H9 (cell line): ENCODE measurements at regions not wholly inside any gene's neighbourhood (a gene's known extent, or its start where the extent isn't known, plus 50 kb on each side); places are given as distances from the start of the nearest gene placed in this dataset.

Experiments
- DNase-seq: peaks from one replicate; pipeline ENCODE4 v3.0.0-alpha.2; 2017
- H2AFZ ChIP-seq: one replicate; pipeline ENCODE4 v1.6.1; 2013; ENCODE audit warnings: mild to moderate bottlenecking, low read length, control low read depth, moderate library complexity
- H2AK5ac ChIP-seq: 2 replicates; pipeline ENCODE4 v1.6.1; 2013; ENCODE audit warnings: low read length, control low read depth, mixed read lengths; ENCODE audit not compliant: insufficient read length
- H2BK120ac ChIP-seq: one replicate; pipeline ENCODE4 v1.6.1; 2013; ENCODE audit warnings: low read depth, mild to moderate bottlenecking, low read length, control low read depth, inconsistent platforms; ENCODE audit not compliant: poor library complexity, severe bottlenecking
- H2BK12ac ChIP-seq: 2 replicates; pipeline ENCODE4 v1.6.1; 2013; ENCODE audit warnings: low read length, control low read depth, mixed read lengths, low read depth; ENCODE audit not compliant: insufficient read length
- H2BK15ac ChIP-seq: 2 replicates; pipeline ENCODE4 v1.6.1; 2013; ENCODE audit warnings: low read depth, low read length, control low read depth
- H2BK20ac ChIP-seq: one replicate; pipeline ENCODE4 v1.6.1; 2013; ENCODE audit warnings: low read depth, mild to moderate bottlenecking, low read length, control low read depth, inconsistent platforms; ENCODE audit not compliant: poor library complexity, severe bottlenecking
- H2BK5ac ChIP-seq: 2 replicates; pipeline ENCODE4 v1.6.1; 2013; ENCODE audit warnings: low read length, control low read depth, mixed read lengths; ENCODE audit not compliant: insufficient read length
- H3K14ac ChIP-seq: 2 replicates; pipeline ENCODE4 v1.6.1; 2013; ENCODE audit warnings: low read length, control low read depth; ENCODE audit not compliant: insufficient read depth
- H3K18ac ChIP-seq: 2 replicates; pipeline ENCODE4 v1.6.1; 2013; ENCODE audit warnings: low read depth, mild to moderate bottlenecking, mixed read lengths, low read length, control low read depth; ENCODE audit not compliant: insufficient read length
- H3K23ac ChIP-seq: 2 replicates; pipeline ENCODE4 v1.6.1; 2013; ENCODE audit warnings: low read length, control low read depth, mixed read lengths, low read depth; ENCODE audit not compliant: insufficient read length
- H3K23me2 ChIP-seq: 2 replicates; pipeline ENCODE4 v1.6.1; 2013; ENCODE audit warnings: low read depth, mild to moderate bottlenecking, mixed read lengths, low read length, control low read depth; ENCODE audit not compliant: insufficient read length, poor library complexity, severe bottlenecking
- H3K27ac ChIP-seq: 2 replicates; pipeline ENCODE4 v1.5.1; 2013; ENCODE audit warnings: low read length, control low read depth, mixed read lengths, low read depth; ENCODE audit not compliant: insufficient read length
- H3K27me3 ChIP-seq: 2 replicates; pipeline ENCODE4 v1.6.1; 2013; ENCODE audit warnings: low read length, control low read depth, inconsistent platforms; ENCODE audit not compliant: insufficient read depth
- H3K4ac ChIP-seq: 2 replicates; pipeline ENCODE4 v1.6.1; 2013; ENCODE audit warnings: low read depth, mild to moderate bottlenecking, control low read depth, inconsistent platforms, low read length, moderate library complexity
- H3K4me1 ChIP-seq: 2 replicates; pipeline ENCODE4 v1.6.1; 2013; ENCODE audit warnings: low read length, control low read depth, inconsistent platforms; ENCODE audit not compliant: insufficient read depth
- H3K4me2 ChIP-seq: 2 replicates; pipeline ENCODE4 v1.6.1; 2013; ENCODE audit warnings: low read length, control low read depth, mixed read lengths; ENCODE audit not compliant: insufficient read length, insufficient read depth
- H3K56ac ChIP-seq: 2 replicates; pipeline ENCODE4 v1.6.1; 2013; ENCODE audit warnings: low read depth, mild to moderate bottlenecking, mixed read lengths, low read length, control low read depth; ENCODE audit not compliant: insufficient read length
- H3K79me1 ChIP-seq: 2 replicates; pipeline ENCODE4 v1.6.1; 2013; ENCODE audit warnings: low read depth, mild to moderate bottlenecking, moderate library complexity, low read length, control low read depth, inconsistent platforms; ENCODE audit not compliant: insufficient read depth, poor library complexity, severe bottlenecking
- H3K79me2 ChIP-seq: 2 replicates; pipeline ENCODE4 v1.6.1; 2013; ENCODE audit warnings: low read length, control low read depth, inconsistent platforms; ENCODE audit not compliant: insufficient read depth
- H3K9ac ChIP-seq: 2 replicates; pipeline ENCODE4 v1.6.1; 2013; ENCODE audit warnings: low read length, control low read depth, mixed read lengths; ENCODE audit not compliant: insufficient read length; ENCODE audit errors: extremely low read depth
- H3K9me3 ChIP-seq: one replicate; pipeline ENCODE4 v1.6.1; 2013; ENCODE audit warnings: low read depth, low read length, inconsistent platforms; ENCODE audit not compliant: control insufficient read depth
- H3T11ph ChIP-seq: one replicate; pipeline ENCODE4 v1.6.1; 2013; ENCODE audit warnings: mild to moderate bottlenecking, low read length, control low read depth, inconsistent platforms
- H4K20me1 ChIP-seq: one replicate; pipeline ENCODE4 v1.6.1; 2013; ENCODE audit not compliant: control insufficient read depth, insufficient read length, insufficient read depth
- H4K5ac ChIP-seq: 2 replicates; pipeline ENCODE4 v1.6.1; 2013; ENCODE audit warnings: low read depth, mild to moderate bottlenecking, mixed read lengths, low read length, control low read depth; ENCODE audit not compliant: insufficient read length
- H4K8ac ChIP-seq: replicated peaks from 2 replicates; pipeline ENCODE4 v1.6.1; 2013; ENCODE audit warnings: low read length, control low read depth, mixed read lengths, low read depth; ENCODE audit not compliant: insufficient read length
- H4K91ac ChIP-seq: 2 replicates; pipeline ENCODE4 v1.6.1; 2013; ENCODE audit warnings: low read depth, mild to moderate bottlenecking, moderate library complexity, mixed read lengths, low read length, control low read depth; ENCODE audit not compliant: insufficient read length
- H3K27ac Mint-ChIP-seq, 3 experiments: 2 replicates in 2 of 3; 3 replicates in 1 of 3; pipeline ENCODE4 v1.8.0; 2020 to 2021; ENCODE audit warnings: mixed read lengths in 3 of 3, mild to moderate bottlenecking in 1 of 3, moderate library complexity in 1 of 3
- H3K27me3 Mint-ChIP-seq: 2 replicates; pipeline ENCODE4 v1.8.0; 2021; ENCODE audit warnings: low read depth, mild to moderate bottlenecking, moderate library complexity, mixed read lengths
- H3K36me3 Mint-ChIP-seq, 3 experiments: 2 replicates in 2 of 3; 3 replicates in 1 of 3; pipeline ENCODE4 v1.8.0; 2020 to 2021; ENCODE audit warnings: low read depth in 3 of 3, mixed read lengths in 3 of 3; ENCODE audit not compliant: insufficient read depth in 1 of 3
- H3K4me1 Mint-ChIP-seq, 2 experiments: 2 replicates each; pipeline ENCODE4 v1.8.0; 2020; ENCODE audit warnings: mixed read lengths in 2 of 2
- H3K4me3 Mint-ChIP-seq, 2 experiments: 2 replicates in 1 of 2; 3 replicates in 1 of 2; pipeline ENCODE4 v1.8.0; 2020 to 2021; ENCODE audit warnings: mild to moderate bottlenecking in 2 of 2, mixed read lengths in 2 of 2, moderate library complexity in 1 of 2
- H3K9me3 Mint-ChIP-seq, 2 experiments: 2 replicates in 1 of 2; 3 replicates in 1 of 2; pipeline ENCODE4 v1.8.0; 2020; ENCODE audit warnings: mild to moderate bottlenecking in 2 of 2, mixed read lengths in 2 of 2, moderate library complexity in 1 of 2
- WGBS: extraction: QIAGEN DNeasy Blood & Tissue Kit; methylation state at CpG from one replicate; pipeline ENCODE4 v1.1.7; 2013; ENCODE audit warnings: missing lambda C conversion rate, low lambda C conversion rate, mixed read lengths; ENCODE audit not compliant: insufficient read length; ENCODE audit errors: extremely low coverage; 5-methylcytosine and 5-hydroxymethylcytosine counted together
- TF ChIP-seq, protein P1 (sequence below): fragments of 200-600 bp; sonication (generic); conservative IDR thresholded peaks from 3 replicates; pipeline ENCODE4 v1.8.0; 2021; ENCODE audit warnings: antibody characterized with exemption, mild to moderate bottlenecking

DNA sequence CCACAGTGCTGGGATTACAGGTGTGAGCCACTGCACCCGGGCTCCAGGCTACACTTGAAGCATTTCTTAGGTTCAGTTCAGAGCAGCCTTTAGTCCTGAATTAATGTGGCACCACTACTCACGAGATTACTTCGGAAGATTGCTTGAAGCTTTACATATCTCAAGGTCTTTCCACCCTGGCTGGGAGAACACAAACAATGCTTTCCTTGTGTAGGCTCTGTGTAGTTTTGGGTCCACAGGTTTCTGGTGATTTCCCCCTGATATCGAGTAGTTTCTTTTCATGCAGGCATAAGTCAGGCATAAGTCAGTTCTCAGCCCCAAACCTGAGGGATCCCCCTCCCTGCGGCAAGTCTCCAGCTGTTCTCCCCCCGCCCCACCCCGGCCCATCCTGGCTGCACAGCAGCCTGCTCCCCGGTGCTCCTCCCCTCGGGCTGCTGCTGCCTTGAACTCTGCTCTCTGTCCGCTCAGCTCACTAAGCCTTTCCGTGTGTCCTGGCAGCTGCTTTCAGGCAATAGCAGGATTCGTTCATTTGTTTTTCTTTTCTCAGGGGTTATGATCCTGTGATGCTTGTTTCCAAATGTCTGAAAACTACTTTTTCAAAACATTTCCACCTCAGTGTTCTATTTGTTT, 417.7 kb downstream of the TMEM121 start:
- Histone ChIP-seq H3T11ph (no peak overlapping the region), H4K20me1 (no peaks in the 10 kb centered on the region), H3K4me1 (no peaks in the 10 kb centered on the region), H2BK120ac (no peak overlapping the region), H3K4ac (no peak overlapping the region), H3K23me2 (no peaks in the 10 kb centered on the region), H4K5ac (no peak overlapping the region), H3K27ac (no peak overlapping the region), H3K9me3 (peaks cover 98% of the 10 kb centered on the region), H3K18ac (no peak overlapping the region), H3K56ac (no peak overlapping the region), H3K14ac (no peak overlapping the region), H3K27me3 (no peaks in the 10 kb centered on the region), H3K23ac (no peak overlapping the region), H2BK12ac (no peak overlapping the region), H2AK5ac (no peak overlapping the region), H3K9ac (no peak overlapping the region), H2AFZ (no peak overlapping the region), H3K79me2 (no peaks in the 10 kb centered on the region), H2BK15ac (no peak overlapping the region), H2BK20ac (no peak overlapping the region), H4K91ac (no peak overlapping the region), H4K8ac (no peak overlapping the region), H3K4me2 (no peak overlapping the region), H3K79me1 (no peaks in the 10 kb centered on the region), H2BK5ac (no peak overlapping the region)
- no CpG with 5 or more reads among the region's 12 CpGs for WGBS
- H3K27ac Mint-ChIP-seq, result no peak overlapping the region
- H3K4me1 Mint-ChIP-seq, result no peaks in the 10 kb centered on the region
- no peak overlapping the region for H3K4me3 Mint-ChIP-seq
- H3K27me3 Mint-ChIP-seq, result peaks cover 3% of the 10 kb centered on the region
- H3K9me3 Mint-ChIP-seq, result peaks cover 97 to 98% of the 10 kb centered on the region in 2 experiments
- H3K36me3 Mint-ChIP-seq, result peaks cover 2 to 31% (median 4%) of the 10 kb centered on the region in 3 experiments
- DNase-seq, result no peak
- TF ChIP-seq, protein P1, sequence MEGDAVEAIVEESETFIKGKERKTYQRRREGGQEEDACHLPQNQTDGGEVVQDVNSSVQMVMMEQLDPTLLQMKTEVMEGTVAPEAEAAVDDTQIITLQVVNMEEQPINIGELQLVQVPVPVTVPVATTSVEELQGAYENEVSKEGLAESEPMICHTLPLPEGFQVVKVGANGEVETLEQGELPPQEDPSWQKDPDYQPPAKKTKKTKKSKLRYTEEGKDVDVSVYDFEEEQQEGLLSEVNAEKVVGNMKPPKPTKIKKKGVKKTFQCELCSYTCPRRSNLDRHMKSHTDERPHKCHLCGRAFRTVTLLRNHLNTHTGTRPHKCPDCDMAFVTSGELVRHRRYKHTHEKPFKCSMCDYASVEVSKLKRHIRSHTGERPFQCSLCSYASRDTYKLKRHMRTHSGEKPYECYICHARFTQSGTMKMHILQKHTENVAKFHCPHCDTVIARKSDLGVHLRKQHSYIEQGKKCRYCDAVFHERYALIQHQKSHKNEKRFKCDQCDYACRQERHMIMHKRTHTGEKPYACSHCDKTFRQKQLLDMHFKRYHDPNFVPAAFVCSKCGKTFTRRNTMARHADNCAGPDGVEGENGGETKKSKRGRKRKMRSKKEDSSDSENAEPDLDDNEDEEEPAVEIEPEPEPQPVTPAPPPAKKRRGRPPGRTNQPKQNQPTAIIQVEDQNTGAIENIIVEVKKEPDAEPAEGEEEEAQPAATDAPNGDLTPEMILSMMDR, result no peak
